ENCODE measurements at regions not wholly inside any gene's neighbourhood (a gene's known extent, or its start where the extent isn't known, plus 50 kb on each side); places are given as distances from the start of the nearest gene placed in this dataset.

- TF ChIP-seq CTCF (IDR thresholded peaks at IDR 0.05) (no peak), POLR2A (IDR thresholded peaks at IDR 0.05) (no peak), POLR2AphosphoS5 (IDR thresholded peaks at IDR 0.05) (no peak)
These were observed 75.8 kb upstream of the BCAR3 start for GRCh38 chr1:93757256-93758036.

Measured in sigmoid colon (tissue), 4 donors.